Heart left ventricle (tissue), 13 donors: ENCODE measurements at regions not wholly inside any gene's neighbourhood (a gene's known extent, or its start where the extent isn't known, plus 50 kb on each side); places are given as distances from the start of the nearest gene placed in this dataset.

Experiments used
- POLR2A ChIP-seq, 2 donors: fragments of 450-650 bp; IDR thresholded peaks; one replicate each; pipeline ENCODE4 v1.6.1; 2017; ENCODE audit warnings: antibody characterized with exemption in 2 of 2, mild to moderate bottlenecking in 2 of 2, moderate library complexity in 2 of 2
- TF ChIP-seq, protein P1 (sequence below), 12 donors: fragments of 200-600 bp; sonication (generic) in 4 of 12; IDR thresholded peaks; one replicate each; pipeline versions ENCODE4 v1.5.0 to v1.8.0; 2018 to 2022; ENCODE audit warnings: antibody characterized with exemption in 12 of 12, mild to moderate bottlenecking in 5 of 12
- donor health status: ischemic (EF 13 %, LVEDD 7.1; RV severe dilation, severe dysfunction).
- donor health status: DM: no; HTN: yes; CAD: no.
- donor health status: DM: no; HTN: no; CAD: no.
- donor health status: ischemic (EF 25% LVEDD 6.9; RV normal size, moderate dysfunction).
- donor health status: ischemic (EF 25% LVEDD 5.7; RV mildly dilated, moderate dysfunction).
- donor health status: ischemic (EF 35%, LVEDD 5.7; RV mildly dilated, moderate dysfunction).
- donor health status: nonischemic (EF 11% LVEDD 7.7; RV severe dilation, severe dysfunction).
- donor health status: DM: yes; HTN: yes; CAD: no.
- donor health status: PGD.
- donor health status: ischemic (EF 29% LVEDD 5.4; RV normal size, mild dysfunction).
- donor health status: nonischemic (EF 23%, LVEDD 6.1; RV moderate dilation, normal function).

DNA sequence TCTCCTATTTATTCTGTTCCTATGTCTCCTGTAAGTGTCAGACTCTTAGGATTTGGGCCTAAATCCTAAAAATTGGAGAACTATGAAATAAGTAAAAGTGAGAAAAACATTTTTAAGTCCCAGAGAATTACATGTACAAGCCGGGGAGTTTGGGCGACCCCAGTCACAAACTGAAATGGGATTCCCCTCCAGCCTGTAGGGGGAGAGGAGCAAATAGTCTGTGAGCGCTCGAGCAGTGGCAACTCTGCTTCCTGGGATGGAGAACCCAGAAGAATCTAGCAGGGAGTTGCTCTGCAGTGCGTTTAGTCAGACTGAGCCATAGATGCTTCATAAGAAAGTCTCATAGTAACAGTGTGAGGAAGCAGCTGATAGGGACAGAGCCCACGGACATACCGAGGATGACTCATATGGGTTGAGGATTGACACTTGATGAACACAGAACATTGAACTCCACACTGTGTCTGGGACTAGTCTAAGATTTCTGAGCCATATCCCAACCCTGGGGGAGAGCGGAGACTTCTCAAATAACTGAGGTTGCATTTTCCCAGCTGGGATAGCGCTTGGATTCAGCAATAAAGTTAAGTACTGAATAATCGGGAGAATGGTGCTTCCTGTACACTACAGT is 437.2 kb downstream of the BCKDHB start:
- TF ChIP-seq, protein P1, sequence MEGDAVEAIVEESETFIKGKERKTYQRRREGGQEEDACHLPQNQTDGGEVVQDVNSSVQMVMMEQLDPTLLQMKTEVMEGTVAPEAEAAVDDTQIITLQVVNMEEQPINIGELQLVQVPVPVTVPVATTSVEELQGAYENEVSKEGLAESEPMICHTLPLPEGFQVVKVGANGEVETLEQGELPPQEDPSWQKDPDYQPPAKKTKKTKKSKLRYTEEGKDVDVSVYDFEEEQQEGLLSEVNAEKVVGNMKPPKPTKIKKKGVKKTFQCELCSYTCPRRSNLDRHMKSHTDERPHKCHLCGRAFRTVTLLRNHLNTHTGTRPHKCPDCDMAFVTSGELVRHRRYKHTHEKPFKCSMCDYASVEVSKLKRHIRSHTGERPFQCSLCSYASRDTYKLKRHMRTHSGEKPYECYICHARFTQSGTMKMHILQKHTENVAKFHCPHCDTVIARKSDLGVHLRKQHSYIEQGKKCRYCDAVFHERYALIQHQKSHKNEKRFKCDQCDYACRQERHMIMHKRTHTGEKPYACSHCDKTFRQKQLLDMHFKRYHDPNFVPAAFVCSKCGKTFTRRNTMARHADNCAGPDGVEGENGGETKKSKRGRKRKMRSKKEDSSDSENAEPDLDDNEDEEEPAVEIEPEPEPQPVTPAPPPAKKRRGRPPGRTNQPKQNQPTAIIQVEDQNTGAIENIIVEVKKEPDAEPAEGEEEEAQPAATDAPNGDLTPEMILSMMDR (IDR thresholded peaks at IDR 0.05) = no peak
- TF ChIP-seq POLR2A (IDR thresholded peaks at IDR 0.05) = no peak
